ENCODE measurements at regions not wholly inside any gene's neighbourhood (a gene's known extent, or its start where the extent isn't known, plus 50 kb on each side); places are given as distances from the start of the nearest gene placed in this dataset.
"Not testable (repeated sequence)": the region's sequence is repeated elsewhere in the genome, so short reads cannot be mapped to it uniquely, and the experiment has no call there.

GRCh38 chr3:186435332-186435731 is 73.3 kb upstream of the DGKG start:
- not testable (repeated sequence) for TF ChIP-seq POLR2AphosphoS5 (IDR thresholded peaks at IDR 0.05; ENCODE audit: borderline replicate concordance, low read depth, low read length); EZH2 (IDR thresholded peaks at IDR 0.05); FOXP2 (optimal IDR thresholded peaks at IDR 0.05; ENCODE audit: control extremely low read depth, extremely low read length, insufficient read depth)

All from SK-N-MC (cell line).